Cerebellar nuclear complex (tissue), 1 donor: ENCODE measurements at regions not wholly inside any gene's neighbourhood (a gene's known extent, or its start where the extent isn't known, plus 50 kb on each side); places are given as distances from the start of the nearest gene placed in this dataset.
"Not testable (repeated sequence)": the region's sequence is repeated elsewhere in the genome, so short reads cannot be mapped to it uniquely, and the experiment has no call there.

Experiments used
- DNase-seq, 2 experiments: peaks; one replicate each; lab custom pipeline; 2025; lab: John Stamatoyannopoulos, UW

GRCh38 chr5:62097361-62097760, 208.6 kb upstream of the KIF2A start:
- DNase-seq, result no peak

GRCh38 chr5:62100201-62100600, 205.8 kb upstream of the KIF2A start:
- no peak for DNase-seq

- not testable (repeated sequence) for DNase-seq
These were observed 202.1 kb upstream of the KIF2A start for GRCh38 chr5:62103863-62104262.

DNA sequence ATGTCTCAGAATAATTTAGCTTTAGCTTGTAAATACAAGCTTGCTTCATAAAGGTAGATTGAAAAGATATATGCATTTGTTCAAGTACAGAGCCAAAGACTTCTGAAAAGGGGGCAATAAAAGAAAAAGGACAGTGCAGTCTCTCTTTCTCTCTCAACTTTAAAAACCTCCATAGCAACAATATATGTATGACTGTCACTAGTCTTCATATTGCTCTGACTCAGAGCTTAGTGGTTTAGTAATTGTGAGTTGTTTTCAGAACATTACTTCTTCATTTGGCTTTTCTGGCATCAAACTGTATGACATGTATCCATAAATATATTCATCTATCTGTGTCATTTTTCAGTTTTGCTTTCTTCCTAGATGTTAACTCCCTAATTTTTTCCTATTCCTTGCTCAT, 194.6 kb upstream of the KIF2A start:
- DNase-seq, result no peak

DNA sequence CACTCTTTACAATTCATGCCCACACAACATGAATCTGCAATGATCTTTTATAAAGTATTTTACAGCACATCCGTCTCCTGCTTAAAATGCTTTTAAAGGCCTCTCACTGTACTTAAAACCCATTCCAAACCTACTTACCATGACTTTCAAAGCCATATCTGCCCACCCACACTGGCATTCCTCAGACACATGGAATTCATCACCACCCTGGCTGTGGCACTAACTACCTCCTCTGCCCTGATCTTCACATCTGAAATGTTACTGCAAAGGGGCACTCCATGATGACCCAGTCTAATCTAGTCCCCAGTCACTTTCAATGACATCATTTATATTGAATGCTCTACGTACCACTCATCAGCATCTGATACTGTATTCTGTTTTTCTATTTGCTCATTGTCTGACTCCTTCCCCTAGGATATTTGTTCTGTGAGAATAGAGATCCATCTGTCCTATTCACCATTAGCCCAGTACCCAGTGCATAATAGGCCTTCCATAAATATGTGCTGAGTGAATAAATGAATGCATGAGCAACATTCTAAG, 193.2 kb upstream of the KIF2A start:
- DNase-seq, result no peak

- DNase-seq, result no peak
These were observed 191.0 kb upstream of the KIF2A start for GRCh38 chr5:62115014-62115413.

DNA sequence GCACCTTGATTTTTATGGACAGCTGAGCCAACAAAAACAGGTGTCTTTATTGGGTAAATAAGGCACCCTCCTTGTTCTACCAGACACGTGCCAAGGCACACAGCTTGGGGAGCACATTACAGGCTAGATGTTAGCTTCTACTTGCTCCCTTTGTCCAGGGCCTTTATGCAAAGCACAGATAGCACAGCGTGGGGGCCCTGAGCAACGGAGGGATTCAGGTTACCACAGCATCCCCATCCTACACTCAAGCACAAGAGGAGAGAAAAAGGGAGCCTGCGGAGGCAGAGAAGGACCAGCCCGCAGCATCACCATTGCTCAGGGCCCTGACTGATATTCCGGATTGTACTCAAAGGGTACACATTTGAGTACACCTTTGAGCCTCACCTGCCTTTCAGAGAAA, 181.7 kb upstream of the KIF2A start:
- no peak for DNase-seq

DNA sequence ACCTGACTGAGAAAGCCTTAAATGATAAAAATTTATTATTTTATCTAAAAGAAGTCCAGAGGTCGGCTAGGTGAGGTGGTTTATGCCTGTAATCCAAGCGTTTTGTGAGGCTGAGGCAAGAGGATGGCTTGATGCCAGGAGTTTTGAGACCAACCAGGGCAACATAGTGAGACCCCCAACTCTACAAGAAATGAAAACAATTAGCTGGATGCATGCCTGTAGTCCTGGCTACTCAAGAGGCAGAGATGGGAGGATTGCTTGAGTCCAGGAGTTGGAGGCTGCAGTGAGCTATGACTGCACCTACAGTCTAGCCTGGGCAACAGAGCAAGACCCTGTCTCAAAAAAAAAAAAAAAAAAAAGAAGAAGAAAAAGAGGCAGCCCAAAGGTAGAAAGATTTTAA, 179.9 kb upstream of the KIF2A start:
- DNase-seq, result no peak

GRCh38 chr5:62127098-62127736, 178.8 kb upstream of the KIF2A start:
- no peak for DNase-seq

DNA sequence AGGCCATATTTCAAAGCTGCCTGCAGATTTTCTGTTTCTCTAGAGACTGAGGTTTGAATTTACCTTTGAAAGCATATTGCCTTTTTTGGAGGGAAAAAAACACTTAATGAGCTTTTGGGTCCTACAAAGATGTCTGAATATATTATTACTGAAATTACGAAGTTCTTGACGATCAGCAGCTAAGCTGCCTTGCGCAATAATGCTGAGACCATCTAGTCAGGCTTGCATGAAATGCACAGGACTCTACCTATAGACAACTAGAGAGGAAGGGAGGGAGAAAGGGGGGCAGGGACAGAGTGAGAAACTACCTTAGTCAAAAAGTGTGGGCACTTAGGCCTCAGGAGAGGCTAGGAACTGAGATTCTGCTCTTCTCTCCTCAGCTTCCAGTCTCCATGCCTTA, 175.9 kb upstream of the KIF2A start:
- no peak for DNase-seq

GRCh38 chr5:62132276-62132675, 173.7 kb upstream of the KIF2A start:
- DNase-seq, result no peak

- no peak for DNase-seq
These were observed 172.6 kb upstream of the KIF2A start for GRCh38 chr5:62133426-62133825.

- DNase-seq, result no peak
These were observed 171.2 kb upstream of the KIF2A start for GRCh38 chr5:62134811-62135210.

GRCh38 chr5:62137628-62138027, 168.4 kb upstream of the KIF2A start:
- DNase-seq, result no peak

DNA sequence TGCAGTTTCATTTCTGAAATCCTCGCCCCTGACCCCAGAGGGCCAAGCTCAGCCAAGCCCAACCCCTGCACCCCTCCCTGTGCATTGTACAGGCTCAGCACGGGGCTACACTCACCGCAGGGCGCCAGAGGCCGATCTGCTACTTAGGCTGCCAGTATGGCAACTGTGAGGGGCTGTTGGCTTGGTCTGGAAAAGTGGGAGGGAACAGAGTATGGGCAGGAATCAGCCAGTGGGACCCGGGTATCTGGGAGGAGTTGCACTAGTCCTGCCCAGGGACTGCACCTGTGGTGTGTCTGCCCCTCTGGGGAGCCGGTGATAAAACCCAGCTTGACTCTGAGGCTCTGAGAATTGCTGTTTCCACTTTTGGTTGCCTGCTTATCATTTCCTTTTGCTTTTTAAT, 167.4 kb upstream of the KIF2A start:
- no peak for DNase-seq

- no peak for DNase-seq
These were observed 166.3 kb upstream of the KIF2A start for GRCh38 chr5:62139741-62140140.

DNA sequence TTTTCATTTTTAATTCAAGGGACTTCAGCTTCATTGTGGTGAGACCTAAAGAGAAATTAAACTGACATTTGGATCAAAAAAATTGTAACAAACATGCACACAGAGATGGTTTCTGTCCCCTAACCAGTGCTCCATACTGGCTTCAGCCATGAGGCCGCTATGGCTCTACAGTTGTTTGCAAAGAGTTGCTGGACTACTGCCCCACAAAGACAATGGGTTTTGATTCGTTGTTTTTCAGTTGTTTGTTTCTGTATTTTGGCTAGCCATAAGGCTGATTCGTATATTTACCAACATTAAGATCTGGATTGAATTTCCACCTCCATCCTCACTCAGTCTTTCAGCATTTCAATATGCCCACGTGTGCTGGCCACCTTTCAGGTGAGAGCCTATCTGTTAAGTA, 163.7 kb upstream of the KIF2A start:
- no peak for DNase-seq

- DNase-seq, result no peak
These were observed 162.5 kb upstream of the KIF2A start for GRCh38 chr5:62143268-62144229.

GRCh38 chr5:62144401-62145022, 161.5 kb upstream of the KIF2A start:
- DNase-seq, result no peak

- DNase-seq, result no peak
These were observed 156.1 kb upstream of the KIF2A start for GRCh38 chr5:62149879-62150278.

GRCh38 chr5:62152394-62153087, 153.5 kb upstream of the KIF2A start:
- no peak for DNase-seq

GRCh38 chr5:62154758-62155157, 151.2 kb upstream of the KIF2A start:
- no peak for DNase-seq
